ENCODE measurements at regions not wholly inside any gene's neighbourhood (a gene's known extent, or its start where the extent isn't known, plus 50 kb on each side); places are given as distances from the start of the nearest gene placed in this dataset.

- TF ChIP-seq, protein P1, sequence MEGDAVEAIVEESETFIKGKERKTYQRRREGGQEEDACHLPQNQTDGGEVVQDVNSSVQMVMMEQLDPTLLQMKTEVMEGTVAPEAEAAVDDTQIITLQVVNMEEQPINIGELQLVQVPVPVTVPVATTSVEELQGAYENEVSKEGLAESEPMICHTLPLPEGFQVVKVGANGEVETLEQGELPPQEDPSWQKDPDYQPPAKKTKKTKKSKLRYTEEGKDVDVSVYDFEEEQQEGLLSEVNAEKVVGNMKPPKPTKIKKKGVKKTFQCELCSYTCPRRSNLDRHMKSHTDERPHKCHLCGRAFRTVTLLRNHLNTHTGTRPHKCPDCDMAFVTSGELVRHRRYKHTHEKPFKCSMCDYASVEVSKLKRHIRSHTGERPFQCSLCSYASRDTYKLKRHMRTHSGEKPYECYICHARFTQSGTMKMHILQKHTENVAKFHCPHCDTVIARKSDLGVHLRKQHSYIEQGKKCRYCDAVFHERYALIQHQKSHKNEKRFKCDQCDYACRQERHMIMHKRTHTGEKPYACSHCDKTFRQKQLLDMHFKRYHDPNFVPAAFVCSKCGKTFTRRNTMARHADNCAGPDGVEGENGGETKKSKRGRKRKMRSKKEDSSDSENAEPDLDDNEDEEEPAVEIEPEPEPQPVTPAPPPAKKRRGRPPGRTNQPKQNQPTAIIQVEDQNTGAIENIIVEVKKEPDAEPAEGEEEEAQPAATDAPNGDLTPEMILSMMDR (IDR thresholded peaks at IDR 0.05; ENCODE audit: poor library complexity, severe bottlenecking), result no peak
- no peak for TF ChIP-seq TAF1 (IDR thresholded peaks at IDR 0.05; ENCODE audit: low read depth)
- TF ChIP-seq EZH2 (IDR thresholded peaks at IDR 0.05; ENCODE audit: borderline replicate concordance, insufficient read depth, low read length, poor library complexity, severe bottlenecking), result no peak
- TF ChIP-seq REST (IDR thresholded peaks at IDR 0.05; ENCODE audit: borderline replicate concordance), result no peak
These were observed 427.1 kb upstream of the PRR20A start for GRCh38 chr13:56713656-56714055.
